ENCODE measurements at regions not wholly inside any gene's neighbourhood (a gene's known extent, or its start where the extent isn't known, plus 50 kb on each side); places are given as distances from the start of the nearest gene placed in this dataset.
A peak's percentile ranks its signal among the peaks of the same experiment; 100 is the strongest.

GRCh38 chr15:97200161-97200560 lies 760.3 kb upstream of the ARRDC4 start:
- no peak for DNase-seq (ENCODE audit: low spot score)
- ATAC-seq: no peak

GRCh38 chr15:97210277-97210676 lies 750.2 kb upstream of the ARRDC4 start:
- ATAC-seq: no peak
- DNase-seq (ENCODE audit: low spot score): no peak

GRCh38 chr15:97215629-97216028 lies 744.9 kb upstream of the ARRDC4 start:
- ATAC-seq (no peak), DNase-seq (ENCODE audit: low spot score) (no peak)

DNA sequence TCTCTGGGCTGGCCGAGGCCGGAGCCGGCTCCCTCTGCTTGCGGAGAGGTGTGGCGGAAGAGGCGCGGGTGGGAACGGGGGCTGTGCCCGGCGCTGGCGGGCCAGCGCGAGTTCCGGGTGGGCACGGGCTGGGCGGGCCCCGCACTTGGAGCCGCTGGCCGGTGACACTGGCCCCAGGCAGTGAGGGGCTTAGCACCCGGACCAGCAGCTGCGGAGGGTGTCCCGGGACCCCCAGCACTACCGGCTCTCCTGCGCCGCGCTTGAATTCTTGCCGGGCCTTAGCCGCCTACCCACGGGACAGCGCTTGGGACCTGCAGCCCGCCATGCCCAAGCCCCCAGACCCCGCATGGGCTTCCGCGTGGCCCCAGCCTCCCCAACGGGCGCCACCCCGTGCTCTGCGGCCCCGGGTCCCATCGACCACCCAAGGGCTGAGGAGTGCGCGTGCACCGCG lies 736.3 kb upstream of the ARRDC4 start:
- DNase-seq (ENCODE audit: low spot score) (no peak), ATAC-seq (no peak)

DNA sequence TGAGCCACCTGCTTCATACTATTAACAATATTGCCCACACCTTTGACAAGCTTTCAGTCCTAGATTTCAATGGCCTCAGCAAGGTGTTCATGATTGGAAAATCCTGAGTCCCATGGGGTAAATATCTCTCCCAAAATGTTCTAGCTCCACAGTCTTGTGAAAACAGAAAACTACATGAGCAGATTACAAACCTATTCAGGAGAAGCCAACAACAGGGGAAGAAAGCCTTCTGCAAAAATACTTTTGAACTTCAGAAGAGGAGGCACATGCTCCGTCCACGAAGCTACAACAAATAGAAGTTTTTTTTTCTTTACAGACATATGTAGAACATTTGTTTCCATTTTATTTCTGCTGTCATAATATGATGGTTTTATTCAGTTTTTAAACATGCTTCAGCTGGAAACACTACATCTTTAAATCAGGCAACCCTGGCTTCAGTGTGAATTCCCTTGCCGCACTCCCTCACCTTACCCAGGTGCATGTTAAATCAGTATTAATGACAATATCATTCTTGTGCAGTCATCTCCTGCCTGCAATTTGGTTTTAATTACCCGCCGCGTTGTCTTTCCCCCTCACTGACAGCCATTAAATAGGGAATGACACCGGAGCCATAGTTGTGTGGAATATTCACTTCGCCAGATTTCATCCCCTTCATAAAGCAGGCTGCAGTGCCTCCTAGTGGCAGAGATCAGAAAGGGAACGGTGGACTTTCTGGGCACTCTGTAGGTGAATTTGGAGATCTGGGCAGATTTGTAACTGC lies 725.5 kb upstream of the ARRDC4 start:
- ATAC-seq (peak; percentile 98), DNase-seq (ENCODE audit: low spot score) (peak; percentile 59)

DNA sequence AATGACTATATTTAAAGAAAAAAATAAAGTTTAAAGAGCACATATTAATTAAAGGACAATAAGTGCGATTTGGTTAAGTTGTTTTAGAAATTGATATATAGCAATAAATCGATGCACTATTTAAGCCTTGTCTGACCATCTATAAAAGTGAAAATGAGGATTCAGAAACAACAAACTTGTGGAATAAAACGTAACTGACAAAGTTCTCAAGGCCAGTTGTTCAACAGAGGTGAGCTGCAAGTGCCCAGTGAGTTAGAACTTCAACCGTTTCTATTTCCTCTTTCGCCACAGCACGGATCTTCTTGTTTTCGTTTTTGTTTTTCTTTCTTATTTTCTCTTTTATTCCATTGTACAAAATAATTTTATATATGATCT lies 724.9 kb upstream of the ARRDC4 start:
- peak; percentile 23 for ATAC-seq
- DNase-seq (ENCODE audit: low spot score): no peak

GRCh38 chr15:97236140-97236539 lies 724.4 kb upstream of the ARRDC4 start:
- DNase-seq (ENCODE audit: low spot score) (no peak), ATAC-seq (no peak)

DNA sequence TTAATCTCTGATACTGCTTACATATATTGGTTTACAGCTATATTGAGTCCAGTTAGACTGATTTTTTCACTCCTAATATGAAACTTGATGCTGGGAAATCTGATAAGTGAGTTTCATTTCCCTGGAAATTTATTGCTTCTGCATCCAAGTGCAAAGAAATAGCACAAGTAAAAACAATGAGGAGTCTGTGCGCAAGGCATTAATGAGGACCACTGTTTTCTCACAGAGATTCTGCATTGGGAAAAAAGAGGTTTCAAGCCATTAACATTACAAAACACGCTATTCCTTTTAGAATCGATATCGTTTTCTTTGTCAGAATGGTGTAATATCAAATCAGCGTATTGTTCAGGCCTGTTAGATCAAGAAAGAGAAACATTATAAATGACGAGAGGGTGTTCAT lies 723.3 kb upstream of the ARRDC4 start:
- no peak for ATAC-seq
- DNase-seq (ENCODE audit: low spot score): no peak

DNA sequence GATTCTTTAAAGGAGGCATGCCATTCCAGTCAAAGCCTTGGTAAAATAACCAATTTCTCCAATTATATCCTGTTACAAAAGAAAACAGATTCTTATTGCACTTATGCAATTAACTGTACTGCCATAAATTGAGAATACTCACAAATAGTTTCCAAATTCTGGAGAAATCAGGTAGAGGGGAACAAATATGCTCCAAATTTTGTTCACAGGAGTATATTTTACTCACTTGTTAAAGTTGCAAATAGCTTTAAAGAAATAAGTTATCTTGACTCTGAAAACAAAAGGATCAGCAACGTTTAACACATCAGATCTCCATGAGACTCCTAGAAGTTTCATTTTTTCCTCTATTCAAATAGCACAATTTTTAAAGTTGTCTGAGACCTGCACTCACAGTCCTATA lies 712.1 kb upstream of the ARRDC4 start:
- ATAC-seq (no peak), DNase-seq (ENCODE audit: low spot score) (no peak)

- no peak for ATAC-seq
- no peak for DNase-seq (ENCODE audit: low spot score)
Observed at GRCh38 chr15:97259943-97260342, 700.6 kb upstream of the ARRDC4 start.

GRCh38 chr15:97301166-97301565 lies 659.3 kb upstream of the ARRDC4 start:
- ATAC-seq: no peak
- no peak for DNase-seq (ENCODE audit: low spot score)

- no peak for DNase-seq (ENCODE audit: low spot score)
- no peak for ATAC-seq
Observed at GRCh38 chr15:97316362-97316761, 644.1 kb upstream of the ARRDC4 start.

DNA sequence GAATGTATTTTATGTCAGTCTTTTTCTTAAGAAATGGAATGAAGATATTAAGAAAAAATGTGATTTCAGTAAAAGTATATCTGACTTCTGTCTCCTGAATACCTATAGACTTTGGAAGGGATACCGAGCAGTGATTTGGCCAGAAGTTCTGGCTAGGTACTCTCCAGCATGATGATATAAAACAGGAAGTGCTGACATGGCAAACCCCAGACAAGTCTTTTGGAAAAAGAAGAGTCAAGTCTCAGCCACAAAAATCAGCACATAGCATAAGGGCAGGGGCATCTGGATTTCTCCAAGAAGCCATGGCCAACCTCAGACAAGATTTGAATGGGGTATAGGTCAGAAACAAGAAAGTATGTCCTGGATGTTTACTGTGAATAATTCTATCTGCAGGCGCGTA lies 643.3 kb upstream of the ARRDC4 start:
- ATAC-seq: no peak

GRCh38 chr15:97319291-97319690 lies 641.2 kb upstream of the ARRDC4 start:
- ATAC-seq (no peak), DNase-seq (ENCODE audit: low spot score) (no peak)

More for the DNA sequence above, 643.3 kb upstream of the ARRDC4 start:
- DNase-seq (ENCODE audit: low spot score): no peak

- no peak for ATAC-seq
- no peak for DNase-seq (ENCODE audit: low spot score)
Observed at GRCh38 chr15:97346221-97346620, 614.3 kb upstream of the ARRDC4 start.

DNA sequence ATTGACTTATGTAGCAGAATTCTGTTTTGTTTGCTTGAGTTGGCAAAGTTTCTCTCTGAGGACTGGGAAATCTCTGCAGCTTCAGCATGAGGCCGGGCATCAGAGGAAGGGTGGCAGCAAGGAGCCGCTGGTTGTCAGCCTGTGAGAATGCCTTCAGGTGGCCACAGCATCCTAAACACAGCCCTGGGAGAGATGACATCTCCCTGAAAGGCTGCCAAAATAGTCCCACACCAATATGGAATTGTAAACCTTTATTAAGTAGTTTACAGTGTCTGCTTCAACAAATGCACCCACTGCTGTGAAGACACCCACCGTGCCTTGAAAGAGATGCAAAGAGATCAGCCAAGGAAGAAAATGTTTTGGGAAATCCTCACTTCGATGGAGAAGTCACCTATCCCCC lies 609.7 kb upstream of the ARRDC4 start:
- ATAC-seq: no peak
- no peak for DNase-seq (ENCODE audit: low spot score)

DNA sequence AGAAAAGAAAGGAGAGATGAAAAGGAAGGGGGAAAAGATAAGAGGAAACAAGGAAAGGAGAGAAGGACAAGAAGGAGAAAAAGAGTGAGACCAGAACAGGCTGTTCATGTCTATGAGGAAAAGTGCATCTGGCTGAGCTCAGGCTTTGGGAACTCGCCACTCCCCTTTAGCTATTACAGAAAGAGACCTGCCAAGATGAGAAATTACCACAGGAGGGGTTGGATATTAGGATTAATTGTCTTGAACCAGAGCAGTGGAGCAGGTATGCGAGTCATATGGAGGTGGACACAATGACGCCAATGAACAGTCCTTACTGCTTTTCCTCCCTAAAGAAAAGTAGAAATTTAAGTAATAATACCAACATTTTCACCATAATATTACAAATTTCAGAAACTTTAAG lies 577.0 kb upstream of the ARRDC4 start:
- no peak for DNase-seq (ENCODE audit: low spot score)
- no peak for ATAC-seq

DNA sequence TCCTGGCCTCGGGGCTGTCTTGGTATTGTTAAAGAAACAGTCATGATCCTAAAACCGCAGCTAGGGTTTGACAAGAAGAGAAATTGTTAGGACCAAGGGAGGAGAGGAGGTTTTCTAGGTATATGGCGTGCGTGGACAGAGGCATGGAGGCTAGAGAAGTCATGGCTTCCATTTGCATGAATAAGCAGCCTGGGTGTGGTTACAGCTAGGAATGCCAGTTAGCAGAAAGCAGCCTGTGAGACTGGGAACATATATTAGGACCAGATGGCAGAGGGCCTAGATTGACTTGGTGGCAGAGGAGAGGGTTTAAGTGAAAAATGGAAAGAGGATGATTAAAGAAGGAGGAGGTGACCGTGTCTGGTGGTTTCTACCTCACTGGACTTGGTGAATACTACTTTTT lies 573.6 kb upstream of the ARRDC4 start:
- DNase-seq (ENCODE audit: low spot score) (no peak), ATAC-seq (no peak)

DNA sequence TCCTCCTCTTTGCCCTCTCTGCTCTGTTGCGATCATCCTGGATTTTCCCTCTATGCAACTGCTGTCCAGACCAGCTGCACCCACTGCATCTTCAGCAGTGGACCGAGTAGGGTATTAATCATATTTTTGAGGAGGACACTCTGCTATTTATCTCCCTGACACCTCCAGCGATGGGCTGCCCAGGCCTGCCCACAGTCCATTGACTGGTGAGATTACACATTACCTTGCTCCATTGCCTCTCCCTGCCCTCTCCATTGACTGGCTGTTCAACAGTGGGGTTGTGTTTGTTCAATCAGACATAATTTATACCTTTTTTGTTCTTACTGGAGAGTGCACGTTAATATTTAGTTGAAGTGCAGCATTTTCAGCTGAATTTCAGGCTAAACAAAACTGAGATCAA lies 559.3 kb upstream of the ARRDC4 start:
- ATAC-seq (no peak), DNase-seq (ENCODE audit: low spot score) (no peak)

DNA sequence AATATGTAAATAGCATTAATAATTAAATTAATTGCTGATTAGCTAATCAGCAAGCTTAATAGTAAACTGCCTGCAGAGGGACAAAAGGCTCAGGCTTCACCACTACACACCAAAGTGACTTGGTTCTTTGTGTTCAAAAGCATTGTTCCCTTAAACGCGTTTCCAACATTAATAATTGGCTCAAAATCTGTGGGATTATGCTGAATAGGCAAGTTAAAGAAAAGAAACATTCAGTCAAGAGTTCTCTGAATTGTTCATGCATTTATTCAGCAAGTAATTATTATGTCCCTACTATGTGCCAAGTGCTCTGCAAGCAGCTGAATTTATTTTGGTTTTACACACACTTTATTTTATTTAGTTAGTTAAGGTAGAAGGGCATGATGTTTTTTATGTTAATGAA lies 558.5 kb upstream of the ARRDC4 start:
- no peak for ATAC-seq
- no peak for DNase-seq (ENCODE audit: low spot score)

DNA sequence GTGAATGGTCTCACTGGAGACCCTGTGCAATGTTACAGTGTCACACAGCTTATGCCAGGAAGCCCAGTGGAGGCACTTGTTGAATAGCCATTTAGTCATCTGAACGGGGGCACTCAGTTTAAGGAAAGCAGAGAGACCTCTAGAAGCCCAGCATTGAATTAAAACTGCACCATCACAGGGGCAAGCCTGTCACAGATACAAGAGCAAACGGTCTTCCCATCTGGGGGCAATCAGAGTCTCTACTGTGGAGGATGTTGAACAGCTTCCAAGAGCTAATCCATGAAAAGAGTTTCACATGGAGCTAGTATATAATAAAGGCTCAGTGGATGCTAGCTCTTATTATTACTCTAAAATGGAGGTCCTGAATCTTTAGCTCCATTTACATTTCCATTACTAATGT lies 553.7 kb upstream of the ARRDC4 start:
- no peak for ATAC-seq
- no peak for DNase-seq (ENCODE audit: low spot score)

DNA sequence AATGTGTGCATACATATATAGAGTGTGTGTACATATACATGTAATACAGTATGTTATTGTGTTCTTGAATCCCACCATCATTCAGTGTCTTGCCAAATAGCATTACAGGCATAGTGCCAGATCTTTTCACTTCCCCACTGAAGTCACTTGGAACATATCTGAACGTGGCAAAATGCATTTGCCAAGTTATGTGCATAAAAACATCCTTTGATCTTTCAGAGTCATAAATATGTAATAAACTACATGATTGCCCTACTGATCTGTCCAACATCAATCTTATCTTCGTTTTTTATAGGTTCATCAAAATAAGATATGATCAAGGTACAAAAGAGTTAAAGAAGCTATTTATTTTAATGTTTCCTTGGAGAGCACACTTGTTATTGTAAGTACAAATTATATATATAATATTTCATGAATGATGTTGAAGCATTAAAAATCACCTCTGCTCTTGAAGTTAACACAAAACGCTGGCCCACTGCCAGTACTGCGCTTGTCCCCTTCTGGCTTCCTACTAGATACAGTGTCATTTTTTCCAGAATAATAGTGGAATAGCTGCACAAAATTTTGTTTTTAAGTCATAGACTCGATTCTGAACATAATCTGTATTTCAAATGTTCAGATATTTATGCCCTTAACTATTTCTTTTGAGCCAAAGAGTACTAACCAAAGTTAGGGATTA lies 549.5 kb upstream of the ARRDC4 start:
- DNase-seq (ENCODE audit: low spot score): no peak
- ATAC-seq: no peak

GRCh38 chr15:97420130-97420529 lies 540.4 kb upstream of the ARRDC4 start:
- ATAC-seq: no peak
- DNase-seq (ENCODE audit: low spot score): no peak
